Forelimb muscle (tissue), 1 donor: ENCODE measurements at regions not wholly inside any gene's neighbourhood (a gene's known extent, or its start where the extent isn't known, plus 50 kb on each side); places are given as distances from the start of the nearest gene placed in this dataset.

Experiments
- DNase-seq: peaks from one replicate; pipeline ENCODE4 v3.0.0-alpha.2; 2013; ENCODE audit warnings: low read depth

GRCh38 chr10:78319371-78319770 is 285.7 kb downstream of the RPS24 start:
- DNase-seq: no peak

- DNase-seq: no peak
Observed at GRCh38 chr10:78319841-78320240, 286.2 kb downstream of the RPS24 start.

- DNase-seq: no peak
Observed at GRCh38 chr10:78320506-78320905, 286.8 kb downstream of the RPS24 start.

GRCh38 chr10:78321000-78321399 is 287.3 kb downstream of the RPS24 start:
- no peak for DNase-seq

GRCh38 chr10:78321500-78321899 is 287.8 kb downstream of the RPS24 start:
- DNase-seq: no peak

GRCh38 chr10:78326372-78326771 is 292.7 kb downstream of the RPS24 start:
- no peak for DNase-seq

- no peak for DNase-seq
Observed at GRCh38 chr10:78327778-78328591, 294.3 kb downstream of the RPS24 start.

GRCh38 chr10:78328592-78329404 is 295.1 kb downstream of the RPS24 start:
- no peak for DNase-seq

- DNase-seq: no peak
Observed at GRCh38 chr10:78330884-78331283, 297.2 kb downstream of the RPS24 start.

- no peak for DNase-seq
Observed at GRCh38 chr10:78331391-78331922, 297.8 kb downstream of the RPS24 start.

GRCh38 chr10:78332012-78332411 is 298.3 kb downstream of the RPS24 start:
- DNase-seq: no peak

- DNase-seq: no peak
Observed at GRCh38 chr10:78332657-78333056, 299.0 kb downstream of the RPS24 start.

- DNase-seq: no peak
Observed at GRCh38 chr10:78333362-78334143, 299.9 kb downstream of the RPS24 start.

GRCh38 chr10:78335371-78335690 is 301.7 kb downstream of the RPS24 start:
- DNase-seq: no peak

GRCh38 chr10:78335691-78336401 is 302.2 kb downstream of the RPS24 start:
- DNase-seq: no peak

- no peak for DNase-seq
Observed at GRCh38 chr10:78336402-78336791, 302.7 kb downstream of the RPS24 start.

- no peak for DNase-seq
Observed at GRCh38 chr10:78337016-78337415, 303.4 kb downstream of the RPS24 start.

GRCh38 chr10:78337646-78338391 is 304.2 kb downstream of the RPS24 start:
- DNase-seq: no peak

- no peak for DNase-seq
Observed at GRCh38 chr10:78338717-78339116, 305.1 kb downstream of the RPS24 start.

- DNase-seq: no peak
Observed at GRCh38 chr10:78339251-78339650, 305.6 kb downstream of the RPS24 start.
